Smooth muscle cell (in vitro differentiated cells): ENCODE measurements at regions not wholly inside any gene's neighbourhood (a gene's known extent, or its start where the extent isn't known, plus 50 kb on each side); places are given as distances from the start of the nearest gene placed in this dataset.

ENCODE experiments used
- DNase-seq: peaks from one replicate; lab custom pipeline; 2025; ENCODE audit not compliant: unreplicated experiment; lab: John Stamatoyannopoulos, UW
- H2AFZ ChIP-seq: fragments of 200-600 bp; sonication (generic); 2 replicates; pipeline ENCODE4 v1.6.0; 2016; ENCODE audit warnings: antibody characterized with exemption, low read depth, mild to moderate bottlenecking
- H3F3A ChIP-seq: fragments of 200-600 bp; sonication (generic); 2 replicates; pipeline ENCODE4 v1.6.0; 2017; ENCODE audit warnings: antibody characterized with exemption, low read depth
- H3K27ac ChIP-seq: fragments of 200-600 bp; sonication (generic); 2 replicates; pipeline ENCODE4 v1.5.1; 2016; ENCODE audit warnings: low read depth, mild to moderate bottlenecking
- H3K27me3 ChIP-seq: fragments of 200-600 bp; sonication (generic); 2 replicates; pipeline ENCODE4 v1.6.1; 2016; ENCODE audit warnings: low read depth, mild to moderate bottlenecking
- H3K36me3 ChIP-seq: fragments of 200-600 bp; sonication (generic); 2 replicates; pipeline ENCODE4 v1.5.1; 2016; ENCODE audit warnings: low read depth
- H3K4me1 ChIP-seq: fragments of 200-600 bp; sonication (generic); 2 replicates; pipeline ENCODE4 v1.5.1; 2016; ENCODE audit warnings: low read depth
- H3K4me2 ChIP-seq: fragments of 200-600 bp; sonication (generic); 2 replicates; pipeline ENCODE4 v1.6.0; 2016; ENCODE audit warnings: mild to moderate bottlenecking
- H3K4me3 ChIP-seq: fragments of 200-600 bp; sonication (generic); 2 replicates; pipeline ENCODE4 v1.5.1; 2016; ENCODE audit warnings: mild to moderate bottlenecking
- H3K79me2 ChIP-seq: fragments of 200-600 bp; sonication (generic); 2 replicates; pipeline ENCODE4 v1.6.0; 2016; ENCODE audit warnings: low read depth, mild to moderate bottlenecking
- H3K9ac ChIP-seq: fragments of 200-600 bp; sonication (generic); 2 replicates; pipeline ENCODE4 v1.6.0; 2016; ENCODE audit warnings: low read depth
- H3K9me3 ChIP-seq: fragments of 200-600 bp; sonication (generic); replicated peaks from 2 replicates; pipeline ENCODE4 v1.5.1; 2016; ENCODE audit warnings: low read depth
- H4K20me1 ChIP-seq: fragments of 200-600 bp; sonication (generic); 2 replicates; pipeline ENCODE4 v1.6.0; 2016; ENCODE audit warnings: low read depth
- CTCF ChIP-seq: fragments of 200-600 bp; sonication (generic); IDR thresholded peaks from 2 replicates; pipeline ENCODE4 v1.5.1; 2017; ENCODE audit warnings: borderline replicate concordance, mild to moderate bottlenecking, antibody characterized with exemption; ENCODE audit not compliant: insufficient read depth, poor library complexity, severe bottlenecking
- WGBS: methylation state at CpG from one replicate; pipeline ENCODE4 v1.1.7; 2016; ENCODE audit warnings: low lambda C conversion rate; 5-methylcytosine and 5-hydroxymethylcytosine counted together

DNA sequence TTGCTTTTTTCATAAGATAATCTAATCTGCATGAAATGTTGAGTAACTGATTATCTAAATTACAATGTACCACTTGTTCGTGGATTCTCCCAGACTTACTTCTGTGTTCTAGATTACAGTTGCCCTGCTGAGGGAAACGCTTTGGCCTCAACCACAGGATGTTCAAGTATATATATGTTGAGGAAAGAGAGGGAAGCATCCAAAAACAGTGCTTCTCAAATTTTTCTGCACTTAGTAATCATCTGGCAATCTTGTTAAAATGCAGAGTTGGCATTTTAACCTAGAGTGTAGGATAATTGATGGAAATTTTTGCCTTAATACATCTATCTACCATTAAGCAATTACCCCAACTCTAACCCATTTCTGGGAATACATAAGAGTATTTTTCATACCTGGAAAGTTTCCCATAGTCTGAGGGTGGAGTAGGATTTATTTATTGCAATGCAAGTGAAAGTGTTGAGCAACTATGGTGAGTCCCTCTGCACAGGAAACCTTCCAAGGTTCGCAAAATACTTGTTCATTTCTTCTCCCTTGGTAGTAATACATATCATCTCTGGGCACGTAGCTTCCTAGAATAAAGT, 59.6 kb upstream of the C1GALT1 start:
- H3K36me3 ChIP-seq, result no peaks in the 10 kb centered on the region
- no peak overlapping the region for H3K4me3 ChIP-seq
- H3K9me3 ChIP-seq, result no peaks in the 10 kb centered on the region
- no peak for DNase-seq
- H3K9ac ChIP-seq, result no peak overlapping the region
- H3K4me1 ChIP-seq, result no peaks in the 10 kb centered on the region
- no peaks in the 10 kb centered on the region for H3K79me2 ChIP-seq
- no peaks in the 10 kb centered on the region for H4K20me1 ChIP-seq
- no peaks in the 10 kb centered on the region for H3F3A ChIP-seq
- no peak overlapping the region for H3K27ac ChIP-seq
- TF ChIP-seq CTCF, result no peak
- no peak overlapping the region for H3K4me2 ChIP-seq
- WGBS, result 81% methylated on average over 4 of the region's 4 CpGs
- no peak overlapping the region for H2AFZ ChIP-seq
- H3K27me3 ChIP-seq, result no peaks in the 10 kb centered on the region

DNA sequence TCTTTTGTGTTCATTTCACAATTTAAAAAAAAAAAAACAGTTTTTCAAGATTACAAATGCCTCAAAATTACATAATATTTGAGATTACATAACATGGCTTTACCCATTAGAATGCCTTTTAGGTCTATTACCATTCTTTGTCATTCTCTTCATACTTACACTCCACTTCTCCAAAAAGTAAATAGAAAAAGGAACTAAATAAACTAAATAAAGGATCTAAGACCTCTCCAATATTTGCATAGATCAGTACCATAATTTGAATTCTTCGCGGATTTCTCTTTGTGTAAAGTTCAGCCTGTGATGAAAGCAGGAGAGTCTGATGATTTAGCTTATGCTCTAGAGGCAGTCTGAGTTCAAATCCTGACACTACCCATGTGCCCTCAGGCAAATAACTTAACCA, 56.4 kb upstream of the C1GALT1 start:
- no peak for TF ChIP-seq CTCF
- no peaks in the 10 kb centered on the region for H3K4me1 ChIP-seq
- no peak overlapping the region for H3K4me3 ChIP-seq
- no peaks in the 10 kb centered on the region for H4K20me1 ChIP-seq
- no peak overlapping the region for H3K4me2 ChIP-seq
- no peaks in the 10 kb centered on the region for H3K79me2 ChIP-seq
- H3K27me3 ChIP-seq, result no peaks in the 10 kb centered on the region
- H2AFZ ChIP-seq, result no peak overlapping the region
- DNase-seq, result no peak
- H3K9me3 ChIP-seq, result no peaks in the 10 kb centered on the region
- H3F3A ChIP-seq, result no peaks in the 10 kb centered on the region
- H3K9ac ChIP-seq, result no peak overlapping the region
- H3K27ac ChIP-seq, result no peak overlapping the region
- 98% methylated on average over 2 of the region's 2 CpGs for WGBS
- H3K36me3 ChIP-seq, result no peaks in the 10 kb centered on the region

- H3K9ac ChIP-seq, result no peak overlapping the region
- no peak overlapping the region for H3K4me2 ChIP-seq
- no peak for DNase-seq
- no peaks in the 10 kb centered on the region for H3K27me3 ChIP-seq
- no peak overlapping the region for H3K27ac ChIP-seq
- H3K79me2 ChIP-seq, result no peaks in the 10 kb centered on the region
- H4K20me1 ChIP-seq, result no peaks in the 10 kb centered on the region
- H3K4me3 ChIP-seq, result no peak overlapping the region
- no peaks in the 10 kb centered on the region for H3F3A ChIP-seq
- WGBS, result 79% methylated on average over 1 of the region's 1 CpG
- no peak for TF ChIP-seq CTCF
- no peaks in the 10 kb centered on the region for H3K4me1 ChIP-seq
- H3K36me3 ChIP-seq, result no peaks in the 10 kb centered on the region
- peak overlapping the region; percentile 24 for H2AFZ ChIP-seq
- no peaks in the 10 kb centered on the region for H3K9me3 ChIP-seq
Observed at GRCh38 chr7:7127773-7128172, 54.6 kb upstream of the C1GALT1 start.

GRCh38 chr7:7129381-7129780, 53.0 kb upstream of the C1GALT1 start:
- H3K9ac ChIP-seq, result no peak overlapping the region
- no peaks in the 10 kb centered on the region for H3K4me1 ChIP-seq
- no peaks in the 10 kb centered on the region for H3K27me3 ChIP-seq
- no peaks in the 10 kb centered on the region for H3K36me3 ChIP-seq
- no peaks in the 10 kb centered on the region for H3K79me2 ChIP-seq
- H3K9me3 ChIP-seq, result no peaks in the 10 kb centered on the region
- H3K27ac ChIP-seq, result no peak overlapping the region
- no peak for DNase-seq
- H3K4me2 ChIP-seq, result no peak overlapping the region
- 92% methylated on average over 3 of the region's 3 CpGs for WGBS
- no peak overlapping the region for H2AFZ ChIP-seq
- TF ChIP-seq CTCF, result no peak
- H4K20me1 ChIP-seq, result no peaks in the 10 kb centered on the region
- H3K4me3 ChIP-seq, result no peak overlapping the region
- H3F3A ChIP-seq, result no peaks in the 10 kb centered on the region
